Neural progenitor cell (in vitro differentiated cells): ENCODE measurements at regions not wholly inside any gene's neighbourhood (a gene's known extent, or its start where the extent isn't known, plus 50 kb on each side); places are given as distances from the start of the nearest gene placed in this dataset.
A peak's percentile ranks its signal among the peaks of the same experiment; 100 is the strongest.

Experiments
- DNase-seq: peaks from one replicate; pipeline ENCODE4 v3.0.0-alpha.2; 2016; ENCODE audit warnings: low spot score
- H2AFZ ChIP-seq: fragments of 200-600 bp; sonication (generic); replicated peaks from 2 replicates; pipeline ENCODE4 v1.6.1; 2016; ENCODE audit warnings: antibody characterized with exemption
- H3F3A ChIP-seq: fragments of 200-600 bp; sonication (generic); 2 replicates; pipeline ENCODE4 v1.6.1; 2016; ENCODE audit warnings: antibody characterized with exemption, low read depth
- H3K27ac ChIP-seq: fragments of 200-600 bp; sonication (generic); 2 replicates; pipeline ENCODE4 v1.5.1; 2016; ENCODE audit warnings: mild to moderate bottlenecking
- H3K27me3 ChIP-seq: fragments of 200-600 bp; sonication (generic); 2 replicates; pipeline ENCODE4 v1.6.1; 2016; ENCODE audit warnings: mild to moderate bottlenecking, moderate library complexity
- H3K36me3 ChIP-seq: fragments of 200-600 bp; sonication (generic); 2 replicates; pipeline ENCODE4 v1.5.1; 2016
- H3K4me1 ChIP-seq: fragments of 200-600 bp; sonication (generic); 2 replicates; pipeline ENCODE4 v1.6.1; 2016; ENCODE audit warnings: mixed run types
- H3K4me2 ChIP-seq: fragments of 200-600 bp; sonication (generic); 2 replicates; pipeline ENCODE4 v1.6.1; 2016
- H3K4me3 ChIP-seq: fragments of 200-600 bp; sonication (generic); 2 replicates; pipeline ENCODE4 v1.5.1; 2016
- H3K79me2 ChIP-seq: fragments of 200-600 bp; sonication (generic); 2 replicates; pipeline ENCODE4 v1.6.1; 2016; ENCODE audit warnings: low read depth
- H3K9ac ChIP-seq: fragments of 200-600 bp; sonication (generic); 2 replicates; pipeline ENCODE4 v1.6.1; 2016
- H3K9me3 ChIP-seq: fragments of 200-600 bp; sonication (generic); 2 replicates; pipeline ENCODE4 v1.5.1; 2016; ENCODE audit warnings: low read depth
- H4K20me1 ChIP-seq: fragments of 200-600 bp; sonication (generic); 2 replicates; pipeline ENCODE4 v1.6.1; 2016; ENCODE audit warnings: low read depth
- H3K27ac Mint-ChIP-seq: 3 replicates; pipeline ENCODE4 v1.8.0; 2021; ENCODE audit warnings: mixed read lengths
- H3K27me3 Mint-ChIP-seq: 2 replicates; pipeline ENCODE4 v1.8.0; 2022; ENCODE audit warnings: low read depth, mild to moderate bottlenecking, inconsistent platforms, moderate library complexity, mixed read lengths; ENCODE audit not compliant: insufficient read depth
- H3K36me3 Mint-ChIP-seq: 3 replicates; pipeline ENCODE4 v1.8.0; 2021; ENCODE audit warnings: mixed read lengths
- H3K4me1 Mint-ChIP-seq: 3 replicates; pipeline ENCODE4 v1.8.0; 2021; ENCODE audit warnings: mixed read lengths
- H3K4me3 Mint-ChIP-seq: 3 replicates; pipeline ENCODE4 v1.8.0; 2021; ENCODE audit warnings: mild to moderate bottlenecking, moderate library complexity, mixed read lengths
- H3K9me3 Mint-ChIP-seq: 3 replicates; pipeline ENCODE4 v1.8.0; 2020; ENCODE audit warnings: mixed read lengths
- CTCF ChIP-seq: fragments of 200-600 bp; sonication (generic); IDR thresholded peaks from 2 replicates; pipeline ENCODE4 v1.5.1; 2017; ENCODE audit warnings: antibody characterized with exemption, mild to moderate bottlenecking
- EZH2 ChIP-seq: fragments of 200-600 bp; sonication (generic); IDR thresholded peaks from 2 replicates; pipeline ENCODE4 v1.6.1; 2017; ENCODE audit warnings: antibody characterized with exemption, mild to moderate bottlenecking, moderate library complexity
- EZH2phosphoT487 ChIP-seq: fragments of 200-600 bp; sonication (generic); IDR thresholded peaks from 2 replicates; pipeline ENCODE4 v1.6.1; 2017; ENCODE audit warnings: antibody characterized with exemption

- H3F3A ChIP-seq, result no peaks in the 10 kb centered on the region
- H3K36me3 ChIP-seq, result no peaks in the 10 kb centered on the region
- no peaks in the 10 kb centered on the region for H3K36me3 Mint-ChIP-seq
- no peak overlapping the region for H3K9ac ChIP-seq
- peaks cover 4% of the 10 kb centered on the region for H3K27me3 Mint-ChIP-seq
- no peak overlapping the region for H2AFZ ChIP-seq
- TF ChIP-seq EZH2phosphoT487 (no peak), EZH2 (no peak), CTCF (peak; percentile 51)
- no peaks in the 10 kb centered on the region for H3K9me3 ChIP-seq
- H3K27ac ChIP-seq, result no peak overlapping the region
- peak; percentile 52 for DNase-seq
- peaks cover 31% of the 10 kb centered on the region for H3K27me3 ChIP-seq
- H3K4me3 Mint-ChIP-seq, result no peak overlapping the region
- H3K79me2 ChIP-seq, result no peaks in the 10 kb centered on the region
- H3K4me1 ChIP-seq, result no peaks in the 10 kb centered on the region
- H3K4me2 ChIP-seq, result no peak overlapping the region
- H3K9me3 Mint-ChIP-seq, result no peaks in the 10 kb centered on the region
- H3K4me1 Mint-ChIP-seq, result peaks cover 17% of the 10 kb centered on the region
- H3K27ac Mint-ChIP-seq, result peak overlapping the region; percentile 11
- H3K4me3 ChIP-seq, result no peak overlapping the region
- H4K20me1 ChIP-seq, result no peaks in the 10 kb centered on the region
Measured at GRCh38 chr7:32357535-32358277, 132.5 kb downstream of the LSM5 start.

GRCh38 chr7:32347244-32347828 lies 142.8 kb downstream of the LSM5 start:
- Histone ChIP-seq H3K79me2 (no peaks in the 10 kb centered on the region), H3K27ac (no peak overlapping the region), H3K36me3 (no peaks in the 10 kb centered on the region), H3K4me2 (no peak overlapping the region), H3F3A (no peaks in the 10 kb centered on the region), H3K4me3 (no peak overlapping the region), H4K20me1 (no peaks in the 10 kb centered on the region), H3K4me1 (no peaks in the 10 kb centered on the region), H3K9me3 (no peaks in the 10 kb centered on the region), H3K9ac (no peak overlapping the region), H2AFZ (no peak overlapping the region), H3K27me3 (no peaks in the 10 kb centered on the region)
- Mint-ChIP-seq H3K4me3 (no peak overlapping the region), H3K36me3 (no peaks in the 10 kb centered on the region), H3K4me1 (no peaks in the 10 kb centered on the region), H3K9me3 (no peaks in the 10 kb centered on the region), H3K27ac (no peak overlapping the region), H3K27me3 (no peaks in the 10 kb centered on the region)
- DNase-seq, result peak; percentile 15
- TF ChIP-seq CTCF (peak; percentile 76), EZH2 (no peak)

- Histone ChIP-seq H3F3A (no peaks in the 10 kb centered on the region), H3K27ac (no peak overlapping the region), H2AFZ (no peak overlapping the region), H3K36me3 (no peaks in the 10 kb centered on the region), H3K4me1 (no peaks in the 10 kb centered on the region), H3K79me2 (no peaks in the 10 kb centered on the region), H4K20me1 (no peaks in the 10 kb centered on the region), H3K4me3 (no peak overlapping the region), H3K9me3 (no peaks in the 10 kb centered on the region), H3K9ac (no peak overlapping the region), H3K4me2 (no peak overlapping the region), H3K27me3 (no peaks in the 10 kb centered on the region)
- H3K36me3 Mint-ChIP-seq, result no peaks in the 10 kb centered on the region
- H3K4me1 Mint-ChIP-seq, result no peaks in the 10 kb centered on the region
- no peak overlapping the region for H3K27ac Mint-ChIP-seq
- H3K27me3 Mint-ChIP-seq, result no peaks in the 10 kb centered on the region
- H3K4me3 Mint-ChIP-seq, result no peak overlapping the region
- no peaks in the 10 kb centered on the region for H3K9me3 Mint-ChIP-seq
- DNase-seq, result no peak
- TF ChIP-seq CTCF (no peak), EZH2phosphoT487 (no peak), EZH2 (no peak)
Measured at GRCh38 chr7:32346253-32346652, 143.9 kb downstream of the LSM5 start.
